Transverse colon (tissue), 3 donors: ENCODE measurements at regions not wholly inside any gene's neighbourhood (a gene's known extent, or its start where the extent isn't known, plus 50 kb on each side); places are given as distances from the start of the nearest gene placed in this dataset.

ENCODE experiments used
- CTCF ChIP-seq, 5 experiments: fragments of 200-600 bp in 3 of 5; fragments of 450-650 bp in 2 of 5; sonication (generic) in 3 of 5; IDR thresholded peaks; 1 replicate in 2 of 5; 2 replicates in 3 of 5; pipeline ENCODE4 v1.5.1; 2016 to 2017; ENCODE audit warnings: antibody characterized with exemption in 5 of 5, inconsistent platforms in 3 of 5, mild to moderate bottlenecking in 2 of 5, moderate library complexity in 1 of 5
- EP300 ChIP-seq: sonication (generic); formaldehyde crosslinking; IDR thresholded peaks from one replicate; pipeline ENCODE4 v1.6.1; 2017; ENCODE audit warnings: antibody characterized with exemption, low read depth

GRCh38 chr3:5800965-5801364, 613.5 kb downstream of the EDEM1 start:
- TF ChIP-seq CTCF (IDR thresholded peaks at IDR 0.05): no peak
- TF ChIP-seq EP300: no peak
